ENCODE measurements at regions not wholly inside any gene's neighbourhood (a gene's known extent, or its start where the extent isn't known, plus 50 kb on each side); places are given as distances from the start of the nearest gene placed in this dataset.

DNA sequence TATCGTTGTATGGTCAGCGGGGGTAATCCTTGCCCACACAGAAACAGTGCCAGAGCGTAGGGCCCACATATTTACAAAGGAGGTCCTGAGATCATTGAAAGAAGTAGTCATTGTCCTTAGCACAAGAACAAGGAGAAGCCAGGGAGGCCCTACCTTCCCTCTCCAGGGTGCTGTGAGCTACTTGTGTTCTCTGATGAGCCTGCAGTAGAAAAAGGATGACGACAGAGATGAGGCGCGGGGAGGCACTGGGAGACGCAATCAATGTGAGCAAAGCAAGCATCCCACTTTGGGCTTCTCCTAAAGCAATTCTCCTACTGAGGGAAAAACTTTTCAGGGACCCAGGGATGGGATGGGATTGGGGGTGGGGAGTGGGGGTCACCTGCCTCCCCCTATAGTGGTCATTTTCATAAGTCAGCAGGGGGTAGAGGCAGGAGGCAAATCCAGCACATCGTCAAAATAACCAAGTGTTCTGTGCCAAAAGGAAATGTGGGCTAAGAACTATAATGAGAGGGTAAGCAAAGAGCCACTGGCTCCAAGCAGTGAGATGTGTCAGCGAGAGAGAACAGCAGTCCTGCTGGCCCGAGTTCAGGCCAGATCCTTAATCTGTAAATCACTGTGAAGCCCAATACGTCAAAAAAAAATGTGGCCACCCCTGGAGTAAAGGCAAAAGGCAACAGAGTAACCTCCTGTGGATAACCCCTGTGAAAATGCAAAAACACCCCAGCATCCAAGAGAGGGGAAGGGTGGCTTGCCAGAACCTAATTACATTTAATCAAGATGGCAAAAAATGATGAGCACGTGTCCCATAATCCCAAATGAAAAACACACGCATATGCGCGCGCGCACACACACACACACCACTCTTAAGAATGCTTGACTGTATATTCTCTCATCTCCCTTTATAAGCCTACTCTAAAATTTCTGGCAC lies 136.6 kb upstream of the HHIP start:
- TF ChIP-seq, protein P1, sequence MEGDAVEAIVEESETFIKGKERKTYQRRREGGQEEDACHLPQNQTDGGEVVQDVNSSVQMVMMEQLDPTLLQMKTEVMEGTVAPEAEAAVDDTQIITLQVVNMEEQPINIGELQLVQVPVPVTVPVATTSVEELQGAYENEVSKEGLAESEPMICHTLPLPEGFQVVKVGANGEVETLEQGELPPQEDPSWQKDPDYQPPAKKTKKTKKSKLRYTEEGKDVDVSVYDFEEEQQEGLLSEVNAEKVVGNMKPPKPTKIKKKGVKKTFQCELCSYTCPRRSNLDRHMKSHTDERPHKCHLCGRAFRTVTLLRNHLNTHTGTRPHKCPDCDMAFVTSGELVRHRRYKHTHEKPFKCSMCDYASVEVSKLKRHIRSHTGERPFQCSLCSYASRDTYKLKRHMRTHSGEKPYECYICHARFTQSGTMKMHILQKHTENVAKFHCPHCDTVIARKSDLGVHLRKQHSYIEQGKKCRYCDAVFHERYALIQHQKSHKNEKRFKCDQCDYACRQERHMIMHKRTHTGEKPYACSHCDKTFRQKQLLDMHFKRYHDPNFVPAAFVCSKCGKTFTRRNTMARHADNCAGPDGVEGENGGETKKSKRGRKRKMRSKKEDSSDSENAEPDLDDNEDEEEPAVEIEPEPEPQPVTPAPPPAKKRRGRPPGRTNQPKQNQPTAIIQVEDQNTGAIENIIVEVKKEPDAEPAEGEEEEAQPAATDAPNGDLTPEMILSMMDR (IDR thresholded peaks at IDR 0.05; ENCODE audit: low read depth, low read length, poor library complexity, severe bottlenecking): no peak
- TF ChIP-seq EZH2phosphoT487 (IDR thresholded peaks at IDR 0.05; ENCODE audit: borderline replicate concordance, low read length): no peak

All from DOHH2 (cell line).